HepG2 (cell line): ENCODE measurements at regions not wholly inside any gene's neighbourhood (a gene's known extent, or its start where the extent isn't known, plus 50 kb on each side); places are given as distances from the start of the nearest gene placed in this dataset.

Source experiments
- ATAC-seq: fragments of 200-7000 bp; cut with Tn5 transposase; 3 replicates; pipeline ENCODE4 v1.9.1; 2020; ENCODE audit warnings: mild to moderate bottlenecking, moderate library complexity
- BruUV-seq: library from RNA; stranded (reverse); fragments of 400-500 nt; replicated peaks from 2 replicates; lab custom pipeline; 2021; lab: Mats Ljungman, UMichigan
- CTCF ChIA-PET: fragments of 300-600 bp; formaldehyde crosslinking; extraction: SDS; loops from one replicate; lab custom pipeline; 2021; ENCODE audit warnings: low total read pairs, inconsistent platforms, low intra/inter-chr PET ratio; lab: Yijun Ruan, JAX
- POLR2A ChIA-PET: fragments of 350-600 bp; sonication (Branson Sonifier 250); formaldehyde crosslinking; loops from one replicate; lab custom pipeline; 2020; ENCODE audit warnings: antibody characterized with exemption, inconsistent platforms; lab: Yijun Ruan, JAX
- DNase-seq: peaks from one replicate; pipeline ENCODE4 v3.0.0-alpha.2; 2015; ENCODE audit warnings: low spot score
- FAIRE-seq: peaks from 3 replicates; lab custom pipeline; 2011; peaks lifted over from hg19 to GRCh38; lab: Jason Lieb, UNC
- H2AFZ ChIP-seq: one replicate; pipeline ENCODE4 v1.6.1; 2011; ENCODE audit warnings: low read length, inconsistent platforms
- H3K27ac ChIP-seq: fragments of 300-600 bp; 3 replicates; pipeline ENCODE4 v1.8.0; 2011; ENCODE audit warnings: mixed run types, mild to moderate bottlenecking, mixed read lengths, low read length, inconsistent platforms; ENCODE audit not compliant: insufficient read depth; ENCODE audit errors: extremely low read length
- H3K27me3 ChIP-seq, 2 experiments: fragments of 200-600 bp in 1 of 2; 2 replicates in 1 of 2; 3 replicates in 1 of 2; pipeline versions ENCODE4 v1.6.0 to v1.8.0; 2011; ENCODE audit warnings: low read length in 2 of 2, mild to moderate bottlenecking in 2 of 2, moderate library complexity in 2 of 2, inconsistent platforms in 1 of 2; ENCODE audit not compliant: insufficient read depth in 2 of 2, control insufficient read depth in 1 of 2
- H3K36me3 ChIP-seq, 2 experiments: fragments of 200-600 bp in 1 of 2; replicated peaks in 1 of 2; 2 replicates in 1 of 2; 3 replicates in 1 of 2; pipeline versions ENCODE4 v1.5.1 to v1.8.0; 2011; ENCODE audit warnings: low read length in 2 of 2, inconsistent platforms in 1 of 2; ENCODE audit not compliant: insufficient read depth in 2 of 2, control insufficient read depth in 1 of 2
- H3K4me1 ChIP-seq: 2 replicates; pipeline ENCODE4 v1.5.1; 2012; ENCODE audit warnings: low read length, inconsistent platforms; ENCODE audit not compliant: insufficient read depth
- H3K4me2 ChIP-seq: 2 replicates; pipeline ENCODE4 v1.6.0; 2011; ENCODE audit warnings: low read depth, low read length, inconsistent platforms
- H3K4me3 ChIP-seq, 3 experiments: fragments of 200-600 bp in 1 of 3; sonication (generic), shearing (Covaris generic) in 1 of 3; replicated peaks in 1 of 3; 2 replicates each; pipeline ENCODE4 v1.5.1; 2011 to 2016; ENCODE audit warnings: low read length in 3 of 3, inconsistent platforms in 2 of 3, low read depth in 2 of 3, mild to moderate bottlenecking in 2 of 3, control low read depth in 1 of 3, mixed read lengths in 1 of 3; ENCODE audit not compliant: insufficient read depth in 1 of 3
- H3K79me2 ChIP-seq: one replicate; pipeline ENCODE4 v1.6.1; 2011; ENCODE audit warnings: low read length, inconsistent platforms; ENCODE audit not compliant: insufficient read depth
- H3K9ac ChIP-seq: 2 replicates; pipeline ENCODE4 v1.6.0; 2011; ENCODE audit warnings: mild to moderate bottlenecking, low read depth, low read length, inconsistent platforms; ENCODE audit not compliant: insufficient read depth
- H3K9me3 ChIP-seq: 2 replicates; pipeline ENCODE4 v1.5.1; 2012; ENCODE audit warnings: mild to moderate bottlenecking, low read length
- H4K20me1 ChIP-seq: 2 replicates; pipeline ENCODE4 v1.6.0; 2011; ENCODE audit warnings: inconsistent platforms, mild to moderate bottlenecking, low read length, moderate library complexity; ENCODE audit not compliant: insufficient read depth
- POGZ ChIP-seq: sonication (generic); formaldehyde crosslinking; IDR thresholded peaks from 2 replicates; pipeline ENCODE4 v1.4.0; 2020; ENCODE audit warnings: mild to moderate bottlenecking, missing genetic modification reagents
- RFX3 ChIP-seq: IDR thresholded peaks from 2 replicates; pipeline ENCODE4 v1.6.1; 2016; ENCODE audit warnings: missing biosample characterization, missing genetic modification reagents
- RFXANK ChIP-seq: IDR thresholded peaks from 2 replicates; pipeline ENCODE4 v1.6.1; 2016
- ZC3H13 ChIP-seq: sonication (generic); formaldehyde crosslinking; IDR thresholded peaks from 2 replicates; pipeline ENCODE4 v1.8.1; 2023; ENCODE audit warnings: mild to moderate bottlenecking, missing genetic modification reagents, moderate library complexity
- ZNF460 ChIP-seq: sonication (generic); formaldehyde crosslinking; IDR thresholded peaks from 2 replicates; pipeline ENCODE4 v1.5.1; 2020; ENCODE audit warnings: missing genetic modification reagents, mild to moderate bottlenecking, borderline replicate concordance
- ZNF652 ChIP-seq: IDR thresholded peaks from 2 replicates; pipeline ENCODE4 v1.6.1; 2016; ENCODE audit warnings: low read depth, borderline replicate concordance
- ZNF746 ChIP-seq: sonication (generic); formaldehyde crosslinking; IDR thresholded peaks from 2 replicates; pipeline ENCODE4 v1.8.0; 2022; ENCODE audit warnings: mild to moderate bottlenecking, missing genetic modification reagents
- ZNF879 ChIP-seq: sonication (generic); formaldehyde crosslinking; IDR thresholded peaks from 2 replicates; pipeline ENCODE4 v1.8.1; 2023; ENCODE audit warnings: missing genetic modification reagents
- ZNF883 ChIP-seq: sonication (generic); formaldehyde crosslinking; IDR thresholded peaks from 2 replicates; pipeline ENCODE4 v1.5.1; 2020; ENCODE audit warnings: mild to moderate bottlenecking, missing genetic modification reagents; ENCODE audit errors: not compliant biosample characterization
- in situ Hi-C: cut with HindIII; loops from 2 replicates; pipeline ENCODE4 v1.10.0; 2017; ENCODE audit warnings: low pct_unique_long_range_greater_than_20kb; ENCODE audit not compliant: extremely low pct_ligation_motif_present
- intact Hi-C: fragments of 100-400 bp; cut with micrococcal nuclease; formaldehyde crosslinking; loops from one replicate; pipeline ENCODE4 v1.10.0; 2022; ENCODE audit not compliant: unreplicated experiment
- TF ChIP-seq, protein P1 (sequence below), 2 experiments: sonication (generic) in 1 of 2; formaldehyde crosslinking in 1 of 2; IDR thresholded peaks; 2 replicates each; pipeline versions ENCODE4 v1.5.1 to v1.6.1; 2011 to 2020; ENCODE audit warnings: borderline replicate concordance in 1 of 2, low read depth in 1 of 2, low read length in 1 of 2, mild to moderate bottlenecking in 1 of 2, missing genetic modification reagents in 1 of 2, moderate library complexity in 1 of 2
- TF ChIP-seq, protein P2 (sequence below): sonication (generic); formaldehyde crosslinking; IDR thresholded peaks from 2 replicates; pipeline ENCODE4 v1.4.0; 2020; ENCODE audit warnings: mild to moderate bottlenecking, missing genetic modification reagents
- TF ChIP-seq, protein P3 (sequence below): sonication (generic); formaldehyde crosslinking; IDR thresholded peaks from 2 replicates; pipeline ENCODE4 v1.4.0; 2020; ENCODE audit warnings: mild to moderate bottlenecking, missing genetic modification reagents
- TF ChIP-seq, protein P4 (sequence below): sonication (generic); formaldehyde crosslinking; conservative IDR thresholded peaks from 2 replicates; pipeline ENCODE4 v1.4.0; 2020; ENCODE audit warnings: missing genetic modification reagents

DNA sequence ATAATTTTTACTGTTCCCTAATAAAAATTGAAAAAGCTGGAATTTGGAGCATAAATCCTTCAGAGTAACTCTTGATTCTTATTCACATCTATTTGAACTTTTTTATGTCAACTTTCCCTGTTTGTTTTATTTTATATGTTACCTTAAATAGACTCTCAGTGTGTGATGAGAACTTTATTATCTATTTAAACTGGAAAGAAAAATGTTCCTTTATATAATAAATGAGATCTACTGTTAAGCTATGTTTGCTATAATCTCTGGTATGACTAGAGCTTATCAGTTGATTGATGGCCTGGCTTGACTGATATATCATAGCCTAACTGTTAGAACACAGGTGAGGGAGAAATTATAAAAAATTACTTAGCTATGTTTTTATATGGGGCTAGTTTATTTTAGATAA, 330.6 kb upstream of the EPHA6 start:
- Histone ChIP-seq H3K4me2 (no peak overlapping the region), H3K4me1 (no peaks in the 10 kb centered on the region), H4K20me1 (no peaks in the 10 kb centered on the region), H3K9me3 (no peaks in the 10 kb centered on the region), H3K36me3 (no peaks in the 10 kb centered on the region), H3K4me3 (no peak overlapping the region), H3K9ac (no peak overlapping the region), H3K27ac (no peak overlapping the region), H2AFZ (no peak overlapping the region), H3K79me2 (no peaks in the 10 kb centered on the region), H3K27me3 (no peaks in the 10 kb centered on the region)
- TF ChIP-seq ZNF746 (CRISPR knock-in tag), result no peak
- TF ChIP-seq RFX3 (CRISPR knock-in tag), result no peak
- TF ChIP-seq ZNF883 (CRISPR knock-in tag), result no peak
- TF ChIP-seq ZNF460 (CRISPR knock-in tag), result no peak
- TF ChIP-seq ZNF652 (CRISPR knock-in tag), result no peak
- TF ChIP-seq, protein P1, sequence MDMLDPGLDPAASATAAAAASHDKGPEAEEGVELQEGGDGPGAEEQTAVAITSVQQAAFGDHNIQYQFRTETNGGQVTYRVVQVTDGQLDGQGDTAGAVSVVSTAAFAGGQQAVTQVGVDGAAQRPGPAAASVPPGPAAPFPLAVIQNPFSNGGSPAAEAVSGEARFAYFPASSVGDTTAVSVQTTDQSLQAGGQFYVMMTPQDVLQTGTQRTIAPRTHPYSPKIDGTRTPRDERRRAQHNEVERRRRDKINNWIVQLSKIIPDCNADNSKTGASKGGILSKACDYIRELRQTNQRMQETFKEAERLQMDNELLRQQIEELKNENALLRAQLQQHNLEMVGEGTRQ (IDR thresholded peaks at IDR 0.05; ENCODE audit: low read depth, low read length), result no peak
- TF ChIP-seq, protein P1 (CRISPR knock-in tag; IDR thresholded peaks at IDR 0.05; ENCODE audit: borderline replicate concordance), result no peak
- TF ChIP-seq ZC3H13, result no peak
- TF ChIP-seq, protein P2, sequence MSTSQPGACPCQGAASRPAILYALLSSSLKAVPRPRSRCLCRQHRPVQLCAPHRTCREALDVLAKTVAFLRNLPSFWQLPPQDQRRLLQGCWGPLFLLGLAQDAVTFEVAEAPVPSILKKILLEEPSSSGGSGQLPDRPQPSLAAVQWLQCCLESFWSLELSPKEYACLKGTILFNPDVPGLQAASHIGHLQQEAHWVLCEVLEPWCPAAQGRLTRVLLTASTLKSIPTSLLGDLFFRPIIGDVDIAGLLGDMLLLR (CRISPR knock-in tag), result no peak
- no peak for TF ChIP-seq RFXANK (CRISPR knock-in tag)
- TF ChIP-seq, protein P3, sequence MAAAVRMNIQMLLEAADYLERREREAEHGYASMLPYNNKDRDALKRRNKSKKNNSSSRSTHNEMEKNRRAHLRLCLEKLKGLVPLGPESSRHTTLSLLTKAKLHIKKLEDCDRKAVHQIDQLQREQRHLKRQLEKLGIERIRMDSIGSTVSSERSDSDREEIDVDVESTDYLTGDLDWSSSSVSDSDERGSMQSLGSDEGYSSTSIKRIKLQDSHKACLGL (CRISPR knock-in tag), result no peak
- TF ChIP-seq ZNF879 (CRISPR knock-in tag), result no peak
- TF ChIP-seq, protein P4, sequence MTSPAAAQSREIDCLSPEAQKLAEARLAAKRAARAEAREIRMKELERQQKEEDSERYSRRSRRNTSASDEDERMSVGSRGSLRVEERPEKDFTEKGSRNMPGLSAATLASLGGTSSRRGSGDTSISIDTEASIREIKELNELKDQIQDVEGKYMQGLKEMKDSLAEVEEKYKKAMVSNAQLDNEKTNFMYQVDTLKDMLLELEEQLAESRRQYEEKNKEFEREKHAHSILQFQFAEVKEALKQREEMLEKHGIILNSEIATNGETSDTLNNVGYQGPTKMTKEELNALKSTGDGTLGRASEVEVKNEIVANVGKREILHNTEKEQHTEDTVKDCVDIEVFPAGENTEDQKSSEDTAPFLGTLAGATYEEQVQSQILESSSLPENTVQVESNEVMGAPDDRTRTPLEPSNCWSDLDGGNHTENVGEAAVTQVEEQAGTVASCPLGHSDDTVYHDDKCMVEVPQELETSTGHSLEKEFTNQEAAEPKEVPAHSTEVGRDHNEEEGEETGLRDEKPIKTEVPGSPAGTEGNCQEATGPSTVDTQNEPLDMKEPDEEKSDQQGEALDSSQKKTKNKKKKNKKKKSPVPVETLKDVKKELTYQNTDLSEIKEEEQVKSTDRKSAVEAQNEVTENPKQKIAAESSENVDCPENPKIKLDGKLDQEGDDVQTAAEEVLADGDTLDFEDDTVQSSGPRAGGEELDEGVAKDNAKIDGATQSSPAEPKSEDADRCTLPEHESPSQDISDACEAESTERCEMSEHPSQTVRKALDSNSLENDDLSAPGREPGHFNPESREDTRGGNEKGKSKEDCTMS (CRISPR knock-in tag), result no peak
- TF ChIP-seq POGZ (CRISPR knock-in tag), result no peak
- BruUV-seq, result no TSS peak
- FAIRE-seq (no peak), ATAC-seq (no peak), DNase-seq (no peak)
- in situ Hi-C loops, result no loop called here
- intact Hi-C loops, result no loop called here
- CTCF ChIA-PET, result no interaction called here
- POLR2A ChIA-PET, result no interaction called here
